Left lung (tissue), 4 donors: ENCODE measurements at regions not wholly inside any gene's neighbourhood (a gene's known extent, or its start where the extent isn't known, plus 50 kb on each side); places are given as distances from the start of the nearest gene placed in this dataset.

Source experiments
- ATAC-seq: fragments of 200-7000 bp; cut with Tn5 transposase; one replicate; pipeline ENCODE4 v1.9.1; 2020; ENCODE audit warnings: moderate library complexity
- DNase-seq, 4 donors: peaks; one replicate each; pipeline ENCODE4 v3.0.0-alpha.2; 2013 to 2020
- H3K27ac ChIP-seq, 2 donors: fragments of 200-600 bp; sonication (generic) in 1 of 2; one replicate each; pipeline versions ENCODE4 v1.5.0 to v1.8.0; 2020 to 2021
- H3K27me3 ChIP-seq, 2 donors: fragments of 200-600 bp; sonication (generic) in 1 of 2; one replicate each; pipeline versions ENCODE4 v1.5.0 to v1.8.0; 2020 to 2021
- H3K36me3 ChIP-seq, 2 donors: fragments of 200-600 bp; sonication (generic) in 1 of 2; one replicate each; pipeline versions ENCODE4 v1.5.0 to v1.8.0; 2020 to 2021
- H3K4me1 ChIP-seq, 2 donors: fragments of 200-600 bp; one replicate each; pipeline ENCODE4 v1.8.0; 2021
- H3K4me3 ChIP-seq, 2 donors: fragments of 200-600 bp; sonication (generic) in 1 of 2; one replicate each; pipeline versions ENCODE4 v1.5.0 to v1.8.0; 2020 to 2021; ENCODE audit warnings: mild to moderate bottlenecking in 1 of 2
- H3K9me3 ChIP-seq, 2 donors: fragments of 200-600 bp; sonication (generic) in 1 of 2; one replicate each; pipeline versions ENCODE4 v1.5.0 to v1.8.0; 2020 to 2021
- CTCF ChIP-seq, 2 donors: fragments of 200-600 bp; sonication (generic) in 1 of 2; IDR thresholded peaks; one replicate each; pipeline versions ENCODE4 v1.5.0 to v1.8.0; 2021; ENCODE audit warnings: antibody characterized with exemption in 2 of 2
- intact Hi-C, 2 donors: fragments of 100-400 bp; cut with DNase I; formaldehyde crosslinking; loops; one replicate each; pipeline versions ENCODE4 v1.11.2 to v1.14.2; 2022
- donor health status: DM: no; HTN: yes; CAD: no.
- donor health status: DM: no; HTN: no; CAD: no.

DNA sequence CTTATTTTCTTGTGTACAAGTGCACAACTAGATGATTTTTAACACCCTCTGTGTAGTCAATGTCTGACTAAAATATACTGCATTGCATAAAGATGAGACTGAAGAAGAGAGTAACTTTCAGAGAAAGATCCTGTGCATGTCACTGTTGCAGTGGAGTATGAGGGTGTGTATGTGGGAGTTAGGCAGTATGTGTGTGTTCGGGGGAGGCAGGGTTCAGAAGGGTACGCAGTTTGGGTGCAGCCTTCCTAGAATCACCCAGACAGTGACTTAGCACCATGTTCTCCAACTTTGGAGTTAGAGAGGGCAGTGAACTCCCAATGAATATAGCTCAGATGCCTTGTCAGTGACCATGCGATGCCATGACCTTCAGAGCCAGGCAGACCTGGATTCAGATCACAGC is 84.6 kb downstream of the LRATD1 start:
- H3K4me1 ChIP-seq = no peaks in the 10 kb centered on the region
- H3K27me3 ChIP-seq = no peaks in the 10 kb centered on the region
- no peaks in the 10 kb centered on the region for H3K36me3 ChIP-seq
- no peaks in the 10 kb centered on the region for H3K9me3 ChIP-seq
- no peak overlapping the region for H3K4me3 ChIP-seq
- H3K27ac ChIP-seq = no peak overlapping the region
- DNase-seq (no peak), ATAC-seq (no peak)
- intact Hi-C loops = no loop called here
- TF ChIP-seq CTCF (IDR thresholded peaks at IDR 0.05) = no peak

GRCh38 chr2:14720319-14720718 is 87.8 kb downstream of the LRATD1 start:
- no peak for TF ChIP-seq CTCF (IDR thresholded peaks at IDR 0.05)
- Histone ChIP-seq H3K9me3 (no peaks in the 10 kb centered on the region), H3K4me3 (no peak overlapping the region), H3K36me3 (no peaks in the 10 kb centered on the region), H3K27me3 (no peaks in the 10 kb centered on the region), H3K27ac (no peak overlapping the region), H3K4me1 (no peaks in the 10 kb centered on the region)
- ATAC-seq (no peak), DNase-seq (no peak)
- intact Hi-C loops = no loop called here

DNA sequence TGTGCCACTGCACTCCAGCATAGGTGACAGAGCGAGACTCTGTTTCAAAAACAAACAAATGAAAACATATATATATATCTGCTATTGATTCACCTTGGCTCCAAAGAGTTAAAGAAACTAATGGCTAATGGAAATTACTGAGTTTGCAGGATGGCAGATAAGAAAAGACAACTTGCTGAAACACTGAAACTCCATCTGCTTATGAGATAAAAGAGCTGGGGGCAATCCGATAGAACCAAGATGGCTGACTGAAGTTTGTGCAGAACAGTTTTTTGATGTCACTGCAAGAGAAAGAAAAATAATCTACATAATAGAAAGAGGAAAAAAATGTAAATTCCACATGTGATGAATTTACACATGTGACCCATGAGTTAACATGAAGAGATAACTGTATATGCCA is 88.2 kb downstream of the LRATD1 start:
- no peaks in the 10 kb centered on the region for H3K9me3 ChIP-seq
- H3K4me1 ChIP-seq = no peaks in the 10 kb centered on the region
- no peak for ATAC-seq
- no peaks in the 10 kb centered on the region for H3K27me3 ChIP-seq
- DNase-seq = no peak
- intact Hi-C loops = no loop called here
- no peaks in the 10 kb centered on the region for H3K36me3 ChIP-seq
- no peak for TF ChIP-seq CTCF (IDR thresholded peaks at IDR 0.05)
- H3K4me3 ChIP-seq = no peak overlapping the region
- no peak overlapping the region for H3K27ac ChIP-seq

DNA sequence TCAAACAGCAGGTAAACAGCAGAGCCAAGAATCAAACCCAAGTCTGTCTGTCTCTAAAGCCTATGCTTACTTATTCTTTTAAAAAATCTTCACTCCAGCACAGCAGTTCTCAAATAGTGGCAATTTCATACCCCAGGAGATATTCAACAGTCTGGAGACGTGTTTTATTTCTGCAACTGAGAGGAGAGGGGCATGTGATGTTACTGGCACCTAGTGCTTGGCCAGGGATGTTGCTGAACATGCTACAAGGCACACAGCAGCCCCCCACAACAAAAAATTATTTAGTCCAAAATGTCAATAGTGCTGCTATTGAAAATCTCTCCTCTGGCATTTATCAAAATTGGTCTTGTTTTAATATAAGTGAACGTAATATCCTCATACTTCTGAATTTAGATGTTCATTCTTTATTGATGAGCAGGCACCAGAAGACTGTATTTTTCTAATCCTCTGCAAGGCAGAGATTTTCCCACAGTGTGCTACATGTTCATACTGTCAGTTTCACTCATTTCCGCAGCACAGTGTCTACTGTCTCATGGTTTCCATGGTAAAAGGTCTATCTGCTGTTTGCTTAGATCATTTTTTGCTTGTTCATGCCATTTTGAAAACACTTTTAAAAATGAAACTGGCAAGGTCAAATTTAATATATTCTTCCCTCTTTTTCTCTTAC is 90.5 kb downstream of the LRATD1 start:
- H3K27ac ChIP-seq = no peak overlapping the region
- H3K9me3 ChIP-seq = no peaks in the 10 kb centered on the region
- ATAC-seq (no peak), DNase-seq (no peak)
- H3K4me3 ChIP-seq = no peak overlapping the region
- no peak for TF ChIP-seq CTCF (IDR thresholded peaks at IDR 0.05)
- no peaks in the 10 kb centered on the region for H3K27me3 ChIP-seq
- intact Hi-C loops = no loop called here
- no peaks in the 10 kb centered on the region for H3K4me1 ChIP-seq
- H3K36me3 ChIP-seq = no peaks in the 10 kb centered on the region

DNA sequence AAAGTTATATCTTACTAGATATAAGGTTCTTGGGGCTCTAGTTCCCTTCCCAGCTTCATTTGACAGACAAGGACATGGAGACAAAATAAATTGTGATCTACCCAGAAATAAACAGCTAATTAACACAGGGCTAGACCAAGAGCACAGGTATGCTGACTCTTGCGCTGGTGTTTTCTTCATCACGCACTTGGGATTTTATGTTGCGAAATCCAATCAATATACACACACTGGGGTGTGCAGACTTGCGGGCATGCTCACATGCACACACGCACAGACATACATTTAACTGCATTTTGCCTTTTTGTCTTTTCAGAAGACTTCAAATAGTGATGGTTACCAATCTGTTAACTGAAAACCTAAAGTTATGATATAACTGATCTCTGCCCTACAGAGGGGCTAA is 91.2 kb downstream of the LRATD1 start:
- H3K27me3 ChIP-seq = no peaks in the 10 kb centered on the region
- no peak for TF ChIP-seq CTCF (IDR thresholded peaks at IDR 0.05)
- H3K27ac ChIP-seq = no peak overlapping the region
- no peaks in the 10 kb centered on the region for H3K4me1 ChIP-seq
- H3K36me3 ChIP-seq = no peaks in the 10 kb centered on the region
- no peak for DNase-seq
- no peak overlapping the region for H3K4me3 ChIP-seq
- intact Hi-C loops = no loop called here
- H3K9me3 ChIP-seq = no peaks in the 10 kb centered on the region
- no peak for ATAC-seq
